Omental fat pad (tissue), 3 donors: ENCODE measurements at regions not wholly inside any gene's neighbourhood (a gene's known extent, or its start where the extent isn't known, plus 50 kb on each side); places are given as distances from the start of the nearest gene placed in this dataset.

Experiments
- ATAC-seq: fragments of 150-250 bp; one replicate; pipeline ENCODE4 v1.9.1; 2016; ENCODE audit warnings: mild to moderate bottlenecking, moderate library complexity; ENCODE audit not compliant: low FRiP score
- DNase-seq: peaks from one replicate; pipeline ENCODE4 v3.0.0-alpha.2; 2019; ENCODE audit warnings: low spot score
- CTCF ChIP-seq, 3 donors: fragments of 450-650 bp; IDR thresholded peaks; one replicate each; pipeline ENCODE4 v1.5.1; 2016 to 2017; ENCODE audit warnings: antibody characterized with exemption in 3 of 3, mild to moderate bottlenecking in 3 of 3, moderate library complexity in 2 of 3

GRCh38 chr2:223196331-223196730, 144.3 kb downstream of the KCNE4 start:
- ATAC-seq (no peak), DNase-seq (no peak)

GRCh38 chr2:223197046-223197445, 145.1 kb downstream of the KCNE4 start:
- DNase-seq (no peak), ATAC-seq (no peak)
- no peak for TF ChIP-seq CTCF (IDR thresholded peaks at IDR 0.05)

More at GRCh38 chr2:223196331-223196730, 144.3 kb downstream of the KCNE4 start:
- TF ChIP-seq CTCF (IDR thresholded peaks at IDR 0.05): no peak

DNA sequence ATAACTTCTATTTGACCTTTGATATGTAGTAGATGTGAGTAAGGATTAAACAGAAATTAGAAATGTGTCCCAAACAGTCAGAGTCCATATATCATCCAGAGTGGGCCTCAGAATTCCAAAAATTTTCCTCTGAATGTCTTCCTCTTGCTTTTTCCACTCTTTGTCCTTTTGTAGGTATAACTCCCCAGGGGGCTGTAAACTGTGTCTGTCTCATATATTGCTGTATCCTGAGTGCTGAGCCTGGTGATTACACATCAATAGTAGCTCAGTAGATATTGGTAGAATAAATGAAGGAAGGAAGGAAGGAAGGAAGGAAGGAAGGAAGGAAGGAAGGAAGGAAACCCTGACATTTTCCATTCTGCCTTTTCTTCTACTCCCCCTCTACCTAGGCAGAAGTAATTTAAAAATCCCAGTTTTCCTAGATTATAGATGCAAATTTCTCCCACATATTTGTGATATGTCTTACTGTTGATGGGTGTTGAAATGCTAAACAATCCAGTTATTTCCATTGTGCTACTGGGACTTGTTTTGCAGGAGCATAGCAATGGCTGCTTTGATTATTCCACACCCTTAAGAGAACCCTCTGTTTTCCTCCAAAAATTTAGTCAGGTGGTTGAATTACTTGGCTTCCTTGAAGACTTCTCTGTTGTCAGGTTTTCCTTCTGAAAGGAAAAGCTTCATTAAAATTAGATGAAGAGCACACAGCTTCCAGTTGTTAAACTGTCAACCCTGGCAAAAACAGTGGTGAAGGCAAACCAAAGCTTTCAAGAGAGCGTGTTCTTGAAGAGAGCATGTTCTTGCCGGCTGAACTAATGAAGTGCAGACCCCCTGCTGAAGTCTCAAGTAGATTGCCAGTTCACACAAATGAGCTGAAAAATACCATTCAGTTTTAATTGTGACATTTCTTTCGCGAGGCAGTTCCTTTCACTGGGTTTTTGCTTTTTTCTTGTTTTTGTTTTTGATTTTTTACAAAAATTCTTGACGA, 147.8 kb downstream of the KCNE4 start:
- no peak for TF ChIP-seq CTCF (IDR thresholded peaks at IDR 0.05)
- ATAC-seq (no peak), DNase-seq (no peak)

GRCh38 chr2:223203971-223204929, 152.3 kb downstream of the KCNE4 start:
- ATAC-seq: no peak
- no peak for DNase-seq
- no peak for TF ChIP-seq CTCF (IDR thresholded peaks at IDR 0.05)

DNA sequence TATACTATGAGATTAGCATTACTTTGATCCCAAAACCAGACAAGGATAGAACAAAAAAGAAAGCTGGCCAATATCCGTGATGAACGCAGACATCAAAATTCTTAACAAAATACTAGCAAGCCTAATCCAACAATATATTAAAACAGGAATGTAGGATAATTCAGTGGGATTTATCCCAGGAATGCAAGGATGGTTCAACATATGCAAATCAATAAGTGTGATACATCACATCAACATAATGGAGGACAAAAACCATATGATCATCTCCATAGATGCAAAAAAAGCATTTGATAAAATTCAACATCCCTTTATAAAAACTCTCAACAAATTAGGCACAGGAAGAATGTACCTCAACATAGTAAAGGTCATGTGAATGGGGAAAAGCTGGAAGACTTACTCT, 158.5 kb downstream of the KCNE4 start:
- no peak for TF ChIP-seq CTCF (IDR thresholded peaks at IDR 0.05)
- ATAC-seq (no peak), DNase-seq (no peak)

- no peak for TF ChIP-seq CTCF (IDR thresholded peaks at IDR 0.05)
- ATAC-seq (no peak), DNase-seq (no peak)
Measured at GRCh38 chr2:223214394-223215253, 162.6 kb downstream of the KCNE4 start.
